M059J (cell line): ENCODE measurements at regions not wholly inside any gene's neighbourhood (a gene's known extent, or its start where the extent isn't known, plus 50 kb on each side); places are given as distances from the start of the nearest gene placed in this dataset.
"Not testable (repeated sequence)": the region's sequence is repeated elsewhere in the genome, so short reads cannot be mapped to it uniquely, and the experiment has no call there.

Source experiments
- DNase-seq: peaks from one replicate; pipeline ENCODE4 v3.0.0-alpha.2; 2012; ENCODE audit warnings: low read depth

DNA sequence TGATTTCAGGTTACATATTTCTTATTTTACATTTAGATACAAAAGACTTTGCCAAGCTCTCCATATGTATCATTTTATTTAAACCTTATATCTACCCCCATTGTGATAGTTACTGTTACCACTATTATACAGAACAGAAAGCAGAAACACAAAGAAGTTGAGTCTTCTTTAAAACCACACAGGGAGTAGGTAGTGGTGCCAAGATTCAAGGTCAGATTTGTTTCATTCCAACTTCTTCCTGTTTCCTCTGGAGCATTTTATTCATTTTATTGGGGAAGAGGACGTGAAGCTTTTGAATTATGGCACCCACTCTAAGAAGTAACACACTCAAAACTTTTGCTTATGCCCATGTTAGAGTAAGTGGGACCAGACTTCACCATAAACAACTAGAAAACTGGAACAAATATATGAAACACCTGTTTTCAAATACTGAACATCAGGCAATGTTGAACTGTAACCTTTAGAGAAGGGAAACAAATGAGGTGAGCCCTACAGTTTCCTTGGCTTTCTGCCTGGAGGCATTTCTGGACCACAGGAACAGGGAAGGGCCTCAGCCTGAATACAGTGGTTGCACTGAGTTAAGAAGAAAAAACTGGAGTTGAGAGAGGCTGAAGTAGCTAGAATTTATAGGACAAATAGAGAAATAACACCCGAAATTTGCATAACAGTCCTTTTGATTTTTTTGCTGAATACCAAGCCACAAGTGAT, 160.4 kb upstream of the SSTR1 start:
- DNase-seq: peak; percentile 43

DNA sequence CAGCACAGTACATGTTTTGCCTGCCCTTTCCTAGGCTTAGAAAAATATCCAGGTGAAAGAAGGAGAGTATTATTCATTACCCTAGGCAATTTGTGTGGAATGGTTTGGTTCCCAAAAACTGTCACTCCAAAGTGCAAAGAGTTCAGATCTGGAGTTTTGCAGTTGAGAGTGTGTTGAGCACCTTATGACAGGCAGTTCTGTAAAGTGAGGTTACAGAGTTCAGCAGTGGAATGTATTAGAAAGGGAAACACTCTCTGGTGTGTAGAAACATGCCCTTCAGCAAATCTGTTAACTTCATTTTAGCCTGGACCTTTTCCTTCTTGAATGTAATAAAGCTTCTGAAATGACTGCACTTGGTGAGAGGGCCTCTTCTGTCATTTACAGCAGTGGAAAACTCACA, 154.0 kb upstream of the SSTR1 start:
- DNase-seq: peak; percentile 41

DNA sequence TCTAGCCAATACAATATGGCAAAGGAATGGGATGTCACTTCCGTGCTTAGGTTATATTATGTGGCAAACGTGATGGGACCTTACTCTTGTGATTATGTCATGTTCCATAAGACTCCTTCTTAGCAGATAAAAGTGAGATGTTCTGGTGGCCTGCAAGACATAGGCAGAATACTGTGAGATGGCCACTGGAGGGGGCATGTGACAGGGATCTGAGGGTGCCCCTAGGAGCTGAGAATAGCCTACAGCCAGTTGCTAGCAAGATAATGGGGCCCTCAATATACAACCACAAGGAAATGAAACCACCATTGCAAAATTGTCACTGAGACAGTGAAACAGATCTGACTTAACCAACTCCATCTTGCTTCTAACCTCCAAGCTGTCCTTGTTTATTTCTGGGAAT, 151.4 kb upstream of the SSTR1 start:
- no peak for DNase-seq

DNA sequence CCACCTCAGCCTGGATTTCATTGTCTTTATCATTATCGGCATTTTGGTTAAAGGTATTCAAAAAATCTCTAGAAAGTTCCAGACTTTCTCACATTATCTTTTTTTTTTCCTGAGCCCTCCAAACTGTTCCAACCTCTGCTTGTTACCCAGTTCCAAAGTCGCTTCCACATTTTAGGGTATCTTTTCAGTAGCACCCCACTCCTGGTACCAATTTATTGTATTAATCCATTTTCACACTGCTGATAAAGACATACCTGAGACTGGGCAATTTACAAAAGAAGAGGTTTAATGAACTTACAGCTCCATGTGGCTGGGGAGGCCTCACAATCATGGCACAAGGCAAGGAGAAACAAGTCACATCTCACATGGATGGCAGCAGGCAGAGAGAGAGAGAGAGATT, 145.5 kb upstream of the SSTR1 start:
- not testable (repeated sequence) for DNase-seq

DNA sequence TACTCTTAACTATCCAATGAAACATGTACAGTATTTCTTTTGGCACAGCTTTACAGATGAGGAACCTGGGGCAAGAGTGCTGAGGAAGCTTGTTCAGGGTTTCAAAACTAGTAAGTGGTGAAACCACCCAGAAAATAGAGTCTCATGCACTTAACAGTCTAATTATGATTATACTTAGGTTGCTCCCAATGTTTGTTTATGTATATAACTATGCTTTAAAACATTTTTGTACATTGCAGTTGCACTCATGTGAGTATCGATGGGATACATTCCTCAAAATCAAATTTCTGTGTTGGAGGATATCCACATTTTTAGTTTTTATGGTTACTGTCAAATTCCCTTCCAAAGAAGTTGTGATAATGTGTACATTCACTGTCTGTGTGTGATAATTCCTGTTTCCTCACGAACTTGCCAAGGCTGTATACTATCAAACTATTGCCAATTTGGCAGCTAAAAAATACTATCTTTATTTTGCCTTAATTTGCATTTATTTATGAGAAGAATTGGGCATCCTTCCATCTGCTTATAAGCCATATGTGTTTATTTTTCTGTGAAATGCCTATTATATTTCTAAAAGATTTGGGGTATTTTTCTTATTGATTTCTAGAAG, 143.9 kb upstream of the SSTR1 start:
- no peak for DNase-seq

DNA sequence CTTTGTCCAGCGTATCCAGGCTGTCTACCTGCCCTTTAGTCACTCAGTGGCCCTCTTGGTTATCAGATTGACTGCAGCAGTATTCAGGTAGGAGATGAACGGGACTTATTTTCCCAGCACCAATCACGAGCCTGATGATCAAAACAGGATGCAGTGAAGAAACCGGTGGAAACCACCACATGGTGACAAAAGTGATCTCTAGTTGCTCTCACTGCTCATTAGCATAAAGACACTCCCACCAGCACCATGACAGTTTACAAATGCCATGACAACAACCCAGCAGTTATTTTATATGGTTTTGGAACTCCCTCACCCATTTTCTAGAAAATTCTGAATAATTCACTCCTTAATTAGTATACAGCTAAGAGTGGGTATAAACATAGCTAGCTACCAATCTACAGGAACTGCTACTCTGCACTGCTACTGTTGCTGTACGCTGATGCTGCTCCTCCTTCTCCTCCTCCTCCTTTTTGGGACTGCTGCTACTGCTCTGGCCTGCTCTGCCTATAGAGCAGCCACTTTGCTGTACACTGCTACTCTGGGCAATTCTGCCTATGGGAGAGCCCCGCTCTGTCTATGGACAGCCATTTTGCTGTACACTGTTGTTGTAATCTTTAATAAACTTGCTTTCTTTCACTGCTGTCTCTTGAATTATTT, 142.5 kb upstream of the SSTR1 start:
- peak; percentile 43 for DNase-seq

DNA sequence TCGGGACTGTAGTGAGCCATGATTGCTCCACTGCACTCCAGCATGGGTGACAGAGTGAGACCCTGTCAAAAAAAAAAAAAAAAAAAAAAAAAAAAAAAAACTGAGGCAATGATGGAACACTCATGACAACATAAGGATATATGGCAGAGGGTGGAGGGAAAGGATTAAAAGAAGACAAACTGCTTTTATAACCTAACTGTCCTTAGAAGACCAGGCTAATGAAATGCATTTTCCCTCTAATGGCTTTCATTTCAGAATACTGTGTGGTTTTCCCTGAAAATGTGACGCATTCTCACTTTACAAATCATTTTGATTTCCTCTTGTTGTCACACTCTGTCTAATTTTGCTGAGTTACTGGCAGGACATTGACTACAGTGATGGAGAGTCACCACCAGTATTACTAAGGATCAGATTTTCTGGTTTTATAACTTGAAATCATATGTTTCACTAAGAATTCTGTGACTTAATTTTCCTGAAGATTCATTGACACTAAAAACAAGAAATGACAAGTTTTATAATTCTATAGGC, 137.6 kb upstream of the SSTR1 start:
- no peak for DNase-seq

DNA sequence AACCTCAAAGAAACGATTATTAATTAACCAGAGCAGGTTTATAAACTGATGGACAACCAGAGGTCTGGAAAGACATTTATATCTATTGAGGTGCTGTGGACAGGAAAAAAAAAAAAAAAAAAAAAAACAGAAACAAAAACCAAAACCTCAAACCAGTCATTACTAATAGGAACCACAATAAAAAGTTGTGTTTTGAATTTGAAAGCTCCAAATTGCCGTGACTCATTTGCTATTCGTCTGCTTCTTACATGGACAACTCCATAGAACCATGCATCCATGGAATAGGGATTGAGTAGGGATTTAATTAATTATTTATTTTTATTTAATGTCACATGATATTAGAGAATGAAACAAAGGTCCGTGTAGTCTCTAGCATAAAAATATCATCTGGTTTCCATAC, 134.1 kb upstream of the SSTR1 start:
- DNase-seq: peak; percentile 57

DNA sequence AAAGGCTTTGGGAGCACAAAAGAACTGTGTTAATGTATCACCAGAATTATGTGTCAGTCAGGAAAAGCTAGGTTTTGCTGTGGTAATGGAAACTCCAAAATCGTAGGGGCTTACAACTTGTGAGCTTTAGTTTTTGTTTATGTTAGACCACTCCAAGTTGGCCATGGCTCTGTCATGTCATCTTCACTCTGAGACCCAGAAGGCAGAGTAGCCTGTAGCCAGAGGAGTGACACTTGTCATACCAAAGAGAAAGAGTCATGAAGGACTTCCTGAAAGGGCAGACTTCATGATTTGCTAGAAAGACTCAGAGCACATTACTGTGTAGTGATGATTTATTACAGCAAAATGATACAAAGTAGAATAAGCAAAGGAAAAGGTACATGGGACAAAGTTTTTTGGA, 133.6 kb upstream of the SSTR1 start:
- DNase-seq: peak; percentile 15

DNA sequence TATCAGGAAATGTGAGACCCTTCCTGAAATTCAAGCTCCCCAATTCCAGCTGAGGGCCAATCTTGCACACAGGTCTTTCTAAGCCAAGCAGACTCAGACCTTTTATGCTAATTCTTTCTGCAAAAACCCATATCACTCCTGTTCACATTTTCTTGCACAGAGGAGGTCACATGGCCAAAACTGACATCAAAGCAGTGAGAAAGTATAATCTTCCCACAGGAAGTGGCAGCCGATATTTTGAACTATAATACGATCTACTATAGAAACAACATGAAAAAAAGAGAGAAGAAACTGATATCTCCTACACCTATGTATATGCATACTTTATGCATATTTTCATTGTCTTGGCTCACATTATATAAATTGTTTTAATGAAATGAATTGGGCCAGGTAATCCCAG, 132.9 kb upstream of the SSTR1 start:
- no peak for DNase-seq

DNA sequence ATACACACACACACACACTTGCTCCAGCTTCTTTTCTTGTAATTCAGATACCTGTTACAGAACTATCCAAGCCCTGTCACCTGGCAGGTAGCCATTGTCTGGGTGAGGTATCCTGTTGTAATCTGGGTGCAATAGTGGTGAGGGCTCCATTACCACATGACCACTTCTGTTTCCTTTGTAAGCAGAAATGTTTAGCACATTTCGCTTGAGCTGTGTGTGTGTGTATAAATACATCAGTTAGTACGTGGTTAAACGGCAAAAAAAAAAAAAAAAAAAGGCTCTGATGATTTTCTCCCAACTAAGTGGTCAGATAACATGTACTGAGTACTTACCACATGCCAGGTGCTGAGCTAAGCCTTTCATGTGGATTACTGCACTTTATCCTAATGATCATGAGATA, 129.3 kb upstream of the SSTR1 start:
- no peak for DNase-seq

DNA sequence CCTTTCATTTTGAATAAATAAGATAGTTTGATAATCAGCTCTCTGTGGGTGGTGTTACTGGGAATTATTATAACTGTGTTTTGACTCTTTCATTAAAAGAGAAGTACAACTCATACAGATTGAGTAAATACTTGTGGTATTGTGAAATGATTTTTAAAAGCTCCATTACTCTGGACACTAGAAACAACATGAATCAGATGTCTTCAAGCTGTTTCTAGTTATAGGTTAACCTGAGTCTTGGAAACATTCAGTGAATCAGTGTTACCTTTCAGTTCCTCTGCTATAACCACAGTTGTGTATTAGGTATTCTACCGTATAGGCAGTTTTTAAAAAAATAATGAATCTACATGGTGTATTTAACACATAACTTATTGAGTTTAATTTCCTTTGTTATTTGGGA, 128.4 kb upstream of the SSTR1 start:
- DNase-seq: peak; percentile 21

DNA sequence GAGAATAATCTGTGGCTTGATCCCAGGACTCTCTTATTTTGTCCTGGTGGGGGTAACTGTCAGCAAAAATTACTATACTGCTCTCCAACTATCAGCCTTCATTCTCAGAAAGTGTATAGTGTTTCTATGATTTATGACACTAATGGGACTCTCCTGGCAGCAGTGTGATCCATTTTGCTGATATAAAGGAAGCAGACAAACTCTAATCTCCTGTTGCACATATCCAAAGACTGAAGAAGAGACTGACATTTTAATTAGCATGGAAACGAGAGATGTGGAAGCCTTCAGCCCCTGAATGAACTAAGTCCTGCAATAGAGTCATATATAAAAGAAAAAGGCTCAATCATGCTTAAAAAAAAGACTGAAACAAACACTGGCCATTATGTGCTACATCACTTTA, 127.8 kb upstream of the SSTR1 start:
- DNase-seq: no peak

DNA sequence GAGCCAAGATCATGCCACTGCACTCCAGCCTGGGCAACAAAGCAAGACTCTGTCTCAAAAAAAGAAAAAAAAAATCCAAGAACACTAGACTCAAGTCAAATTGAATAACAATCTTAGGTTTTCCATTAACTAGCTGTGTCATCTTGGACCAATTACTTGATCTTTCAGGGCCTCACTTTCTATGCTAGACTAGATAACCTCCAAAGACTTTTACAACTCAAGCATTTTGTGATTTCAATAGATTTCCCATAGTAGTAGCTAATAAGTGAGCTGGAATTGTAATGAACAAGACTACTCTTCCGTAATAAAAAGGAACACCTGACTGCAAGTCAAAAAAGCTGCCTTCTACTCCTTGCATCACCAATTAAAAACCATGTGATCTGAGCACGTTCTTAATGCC, 127.0 kb upstream of the SSTR1 start:
- DNase-seq: no peak

DNA sequence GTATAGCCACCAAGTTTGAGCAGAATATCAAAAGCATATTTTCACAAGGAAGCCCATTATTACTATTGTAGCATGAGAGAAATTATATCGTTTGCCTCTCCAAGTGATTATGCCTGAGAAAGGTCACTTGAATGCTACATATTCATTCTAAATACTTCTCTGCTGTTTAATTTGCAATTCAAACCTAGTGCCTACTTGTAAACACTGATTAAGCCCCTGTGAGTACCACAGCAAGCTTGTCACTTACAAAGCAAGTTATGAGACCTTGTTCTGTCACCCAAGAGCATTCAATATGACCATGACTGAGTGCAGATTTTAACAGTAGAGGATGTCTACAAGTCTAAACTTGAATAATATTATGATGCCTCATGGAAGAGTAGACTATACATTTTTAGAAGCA, 124.7 kb upstream of the SSTR1 start:
- no peak for DNase-seq

DNA sequence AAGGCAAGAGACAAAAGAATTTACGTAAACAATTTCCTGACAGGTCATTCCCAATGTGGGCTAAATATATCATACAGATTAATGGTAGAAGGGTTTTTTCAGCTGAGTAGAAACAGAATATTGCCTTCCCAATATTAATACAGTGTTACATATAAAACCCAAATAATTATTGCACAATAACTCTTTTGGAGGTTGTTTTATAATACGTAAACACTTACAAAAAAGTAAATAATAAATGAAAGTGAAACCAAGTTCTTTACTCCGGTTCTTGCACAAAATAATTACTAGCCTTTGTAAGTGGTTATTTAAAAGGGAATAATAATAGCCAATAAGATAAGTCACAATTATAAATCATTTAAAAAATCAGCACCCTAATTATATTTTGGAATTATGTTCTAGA, 118.6 kb upstream of the SSTR1 start:
- DNase-seq: no peak

DNA sequence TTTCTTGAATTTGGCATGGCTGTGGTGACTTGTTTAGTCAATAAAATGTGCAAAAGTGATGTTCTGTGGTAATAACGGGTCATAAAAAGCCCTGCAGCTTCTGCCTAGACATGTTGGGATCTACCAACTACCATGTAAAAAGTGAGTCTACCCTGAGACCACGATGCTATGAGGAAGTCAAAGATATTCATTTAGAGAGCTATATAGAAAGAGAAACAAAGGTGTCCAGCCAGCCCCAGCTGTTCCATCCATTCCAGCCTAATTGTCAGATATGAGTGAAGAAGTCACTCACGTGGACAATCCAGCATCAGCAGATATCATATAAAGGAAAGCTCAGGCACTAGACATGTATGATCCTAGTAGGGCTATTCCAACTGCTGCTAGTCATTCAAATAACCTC, 117.2 kb upstream of the SSTR1 start:
- no peak for DNase-seq

DNA sequence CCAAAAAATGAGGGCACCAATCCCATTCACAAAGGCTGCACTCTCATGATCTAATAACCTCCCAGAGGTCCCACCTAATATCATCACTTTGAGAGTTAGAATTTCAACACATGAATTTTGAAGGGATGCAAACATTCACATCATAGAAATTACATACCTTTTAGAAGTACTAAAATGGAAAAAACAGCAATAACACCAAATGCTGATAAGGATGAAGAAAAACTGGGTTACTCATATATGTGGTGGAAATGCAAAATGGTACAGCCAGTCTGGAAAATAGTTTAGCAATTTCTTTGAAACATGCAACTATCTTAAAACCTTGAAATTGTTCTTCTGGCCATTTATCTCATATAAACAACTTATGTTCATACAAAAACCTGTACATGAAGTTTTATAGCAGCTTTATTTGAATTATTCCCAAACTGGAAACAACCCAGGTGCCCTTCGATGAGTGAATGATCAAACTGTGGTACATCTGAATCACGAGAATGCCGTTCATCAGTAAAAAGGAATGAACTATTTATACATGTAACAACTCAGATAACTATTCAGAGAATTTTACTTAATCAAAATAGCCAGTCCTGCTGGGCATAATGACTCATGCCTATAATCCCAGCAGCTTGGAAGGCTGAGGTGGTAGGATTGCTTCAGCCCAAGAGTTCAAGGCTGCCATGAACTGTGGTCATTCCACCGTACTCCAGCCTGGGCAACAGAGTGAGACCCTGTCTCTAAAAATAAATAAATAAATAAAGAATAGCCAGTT, 109.4 kb upstream of the SSTR1 start:
- DNase-seq: peak; percentile 72

DNA sequence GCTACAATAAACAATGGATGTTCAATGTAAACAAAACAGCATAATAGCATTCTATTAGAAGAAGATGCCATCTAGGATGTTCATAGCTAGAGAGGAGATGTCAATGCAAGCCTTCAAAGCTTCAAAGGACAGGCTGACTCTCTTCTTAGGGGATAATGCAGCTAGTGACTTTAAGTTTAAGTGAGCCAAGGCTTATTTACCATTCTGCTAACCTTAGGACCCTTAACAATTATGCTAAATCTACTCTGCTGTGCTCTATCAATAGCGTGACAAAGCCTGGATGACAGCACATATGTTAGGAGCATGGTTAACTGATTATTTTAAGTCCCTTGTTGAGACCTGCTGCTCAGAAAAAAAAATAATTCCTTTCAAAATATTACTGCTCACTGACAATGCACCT, 106.0 kb upstream of the SSTR1 start:
- DNase-seq: no peak

DNA sequence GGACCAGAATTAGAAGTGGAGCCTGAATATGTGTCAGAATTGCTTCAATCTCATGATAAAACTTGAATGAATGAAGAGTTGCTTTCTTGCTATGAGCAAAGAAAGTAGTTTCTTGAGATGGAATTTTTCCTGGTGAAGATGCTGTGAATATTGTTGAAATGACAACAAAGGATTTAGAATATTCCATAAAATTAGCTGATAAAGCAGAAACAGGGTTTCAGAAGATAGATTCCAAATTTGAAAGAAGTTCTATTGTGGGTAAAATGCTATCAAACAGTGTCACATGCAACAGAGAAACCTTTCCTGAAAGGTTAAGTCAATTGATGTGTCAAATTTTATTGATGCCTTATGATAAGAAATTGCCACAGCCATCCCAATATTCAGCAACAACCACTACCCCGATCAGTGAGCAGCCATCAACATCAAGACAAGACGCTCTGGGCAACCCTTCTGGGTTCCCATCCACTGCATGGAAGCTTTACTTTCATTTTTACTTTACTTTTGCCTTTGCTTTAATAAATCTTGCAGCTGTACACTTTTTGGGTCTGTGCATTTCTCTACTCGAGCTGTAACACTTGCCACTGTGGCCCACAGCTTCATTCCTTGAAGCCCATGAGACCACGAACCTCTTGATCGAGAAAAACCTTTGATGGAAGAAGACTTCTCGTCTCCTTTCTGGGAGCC, 104.0 kb upstream of the SSTR1 start:
- no peak for DNase-seq

DNA sequence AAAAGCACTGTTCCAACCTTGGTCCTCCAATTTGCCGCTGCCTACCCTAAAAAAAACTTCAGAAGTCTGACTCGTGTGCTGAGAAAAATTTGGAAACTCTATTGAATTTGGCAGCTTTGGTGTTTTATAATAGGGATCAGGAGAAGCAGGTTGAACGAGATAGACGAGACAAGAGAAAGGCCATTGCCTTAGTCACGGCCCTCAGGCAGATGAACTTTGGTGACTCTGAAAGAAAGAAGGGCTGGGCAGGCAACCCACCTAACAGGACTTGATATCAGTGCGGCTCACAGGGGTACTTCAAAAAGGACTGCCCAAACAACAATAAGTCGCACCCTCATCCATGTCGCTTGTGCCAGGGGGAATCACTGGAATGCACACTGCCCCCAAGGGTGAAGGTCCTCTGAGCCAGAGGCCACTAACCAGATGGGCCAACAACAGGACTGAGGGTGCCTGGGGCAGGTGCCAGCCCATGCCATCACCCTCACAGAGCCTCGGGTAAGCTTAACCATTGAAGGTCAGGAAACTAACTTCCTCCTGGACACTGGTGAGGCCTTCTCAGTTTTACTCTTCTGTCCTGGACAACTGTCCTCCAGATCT, 102.5 kb upstream of the SSTR1 start:
- DNase-seq: no peak
